ENCODE measurements at regions not wholly inside any gene's neighbourhood (a gene's known extent, or its start where the extent isn't known, plus 50 kb on each side); places are given as distances from the start of the nearest gene placed in this dataset.

GRCh38 chr15:85874236-85874635 lies 79.5 kb upstream of the KLHL25 start:
- no peak for TF ChIP-seq CTCF (IDR thresholded peaks at IDR 0.05)
- no peak for TF ChIP-seq EP300 (IDR thresholded peaks at IDR 0.05; ENCODE audit: low read depth)
- TF ChIP-seq POLR2A (IDR thresholded peaks at IDR 0.05): no peak
- no peak for TF ChIP-seq POLR2AphosphoS5 (IDR thresholded peaks at IDR 0.05)
